ENCODE measurements at regions not wholly inside any gene's neighbourhood (a gene's known extent, or its start where the extent isn't known, plus 50 kb on each side); places are given as distances from the start of the nearest gene placed in this dataset.

DNA sequence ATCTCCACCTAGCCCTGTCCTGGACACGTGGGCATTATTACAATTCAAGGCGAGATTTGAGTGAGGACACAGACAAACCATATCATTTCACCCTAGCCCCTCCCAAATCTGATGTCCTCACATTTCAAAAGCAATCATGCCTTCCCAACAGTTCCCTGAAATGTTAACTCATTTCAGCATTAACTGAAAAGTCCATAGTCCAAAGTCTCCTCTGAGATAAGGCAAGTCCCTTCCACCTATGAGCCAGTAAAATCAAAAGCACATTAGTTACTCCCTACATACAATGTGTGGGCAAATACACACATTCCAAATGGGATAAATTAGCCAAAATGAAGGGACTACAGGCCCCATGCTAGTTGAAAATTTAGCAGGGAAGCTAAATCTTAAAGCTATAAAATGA lies 546.0 kb upstream of the LMO3 start:
- TF ChIP-seq, protein P1, sequence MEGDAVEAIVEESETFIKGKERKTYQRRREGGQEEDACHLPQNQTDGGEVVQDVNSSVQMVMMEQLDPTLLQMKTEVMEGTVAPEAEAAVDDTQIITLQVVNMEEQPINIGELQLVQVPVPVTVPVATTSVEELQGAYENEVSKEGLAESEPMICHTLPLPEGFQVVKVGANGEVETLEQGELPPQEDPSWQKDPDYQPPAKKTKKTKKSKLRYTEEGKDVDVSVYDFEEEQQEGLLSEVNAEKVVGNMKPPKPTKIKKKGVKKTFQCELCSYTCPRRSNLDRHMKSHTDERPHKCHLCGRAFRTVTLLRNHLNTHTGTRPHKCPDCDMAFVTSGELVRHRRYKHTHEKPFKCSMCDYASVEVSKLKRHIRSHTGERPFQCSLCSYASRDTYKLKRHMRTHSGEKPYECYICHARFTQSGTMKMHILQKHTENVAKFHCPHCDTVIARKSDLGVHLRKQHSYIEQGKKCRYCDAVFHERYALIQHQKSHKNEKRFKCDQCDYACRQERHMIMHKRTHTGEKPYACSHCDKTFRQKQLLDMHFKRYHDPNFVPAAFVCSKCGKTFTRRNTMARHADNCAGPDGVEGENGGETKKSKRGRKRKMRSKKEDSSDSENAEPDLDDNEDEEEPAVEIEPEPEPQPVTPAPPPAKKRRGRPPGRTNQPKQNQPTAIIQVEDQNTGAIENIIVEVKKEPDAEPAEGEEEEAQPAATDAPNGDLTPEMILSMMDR (IDR thresholded peaks at IDR 0.05; ENCODE audit: insufficient read depth, low read length, poor library complexity, severe bottlenecking) = no peak
- Histone ChIP-seq H3K27me3 (ENCODE audit: control insufficient read depth, insufficient read depth, low read length) (no peaks in the 10 kb centered on the region), H3K4me3 (ENCODE audit: low read depth, low read length) (no peak overlapping the region), H3K36me3 (ENCODE audit: control insufficient read depth, insufficient read depth, low read length) (no peaks in the 10 kb centered on the region)
- no peak for DNase-seq (ENCODE audit: low read depth)

DNA sequence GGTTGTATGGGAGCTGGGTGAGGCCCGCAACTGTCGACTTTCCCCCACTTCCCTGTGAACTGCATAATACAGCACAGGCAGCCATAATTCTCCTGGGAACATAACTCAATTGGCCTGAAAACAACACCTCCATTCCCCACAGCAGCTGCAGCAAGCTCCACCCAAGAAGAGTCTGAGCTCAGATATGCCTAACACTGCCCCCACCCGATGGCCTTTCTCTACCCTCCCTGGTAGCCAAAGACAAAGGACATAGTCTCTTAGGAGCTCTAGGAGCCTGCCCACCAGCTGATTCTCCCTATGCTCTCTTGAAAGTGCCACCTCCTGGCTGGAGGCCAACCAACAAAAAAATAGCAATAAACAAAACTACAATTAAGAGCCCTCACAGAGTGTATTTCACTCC lies 542.7 kb upstream of the LMO3 start:
- Histone ChIP-seq H3K4me3 (ENCODE audit: low read depth, low read length) (no peak overlapping the region), H3K36me3 (ENCODE audit: control insufficient read depth, insufficient read depth, low read length) (no peaks in the 10 kb centered on the region), H3K27me3 (ENCODE audit: control insufficient read depth, insufficient read depth, low read length) (no peaks in the 10 kb centered on the region)
- DNase-seq (ENCODE audit: low read depth) = no peak
- TF ChIP-seq, protein P1 (IDR thresholded peaks at IDR 0.05; ENCODE audit: insufficient read depth, low read length, poor library complexity, severe bottlenecking) = no peak

DNA sequence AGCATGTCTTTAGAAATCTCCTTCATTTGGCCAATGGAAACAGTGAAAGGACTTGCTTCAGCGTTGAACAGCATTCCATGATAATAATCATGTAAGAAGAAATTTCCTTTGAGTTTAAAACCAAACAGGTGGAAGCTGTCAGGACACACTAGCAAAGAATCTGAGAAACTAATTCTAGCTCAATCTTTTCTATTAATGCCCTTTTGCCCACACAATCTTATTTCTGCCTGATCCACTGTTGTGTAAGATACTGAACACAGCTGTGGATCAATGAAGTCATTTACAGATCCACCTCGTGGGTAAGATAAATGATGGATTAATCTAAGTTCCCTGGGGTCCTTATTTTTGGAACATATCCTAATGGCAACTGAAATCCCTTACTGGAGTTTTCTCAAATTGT lies 536.9 kb upstream of the LMO3 start:
- DNase-seq (ENCODE audit: low read depth) = no peak
- Histone ChIP-seq H3K4me3 (ENCODE audit: low read depth, low read length) (no peak overlapping the region), H3K36me3 (ENCODE audit: control insufficient read depth, insufficient read depth, low read length) (no peaks in the 10 kb centered on the region), H3K27me3 (ENCODE audit: control insufficient read depth, insufficient read depth, low read length) (no peaks in the 10 kb centered on the region)
- TF ChIP-seq, protein P1 (IDR thresholded peaks at IDR 0.05; ENCODE audit: insufficient read depth, low read length, poor library complexity, severe bottlenecking) = no peak

DNA sequence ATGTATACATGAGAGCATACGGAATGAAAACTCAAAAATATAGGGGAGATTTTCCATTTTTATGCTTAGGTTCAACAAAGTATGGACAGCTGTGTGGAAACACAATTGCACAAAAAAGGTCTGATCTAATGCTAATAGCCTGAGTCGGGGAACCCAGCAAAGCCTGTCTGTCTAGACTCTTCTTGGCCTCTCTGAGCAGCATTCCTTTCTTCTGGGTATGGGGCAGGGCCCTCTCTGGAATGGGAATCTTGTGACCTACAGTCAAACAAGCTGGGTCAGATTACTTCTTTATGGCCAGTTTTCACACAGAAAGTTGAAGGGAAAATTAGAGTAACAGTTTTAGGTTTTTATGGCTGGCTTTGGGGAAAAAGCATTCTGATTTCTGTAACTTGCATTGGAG lies 534.0 kb upstream of the LMO3 start:
- no peaks in the 10 kb centered on the region for H3K27me3 ChIP-seq (ENCODE audit: control insufficient read depth, insufficient read depth, low read length)
- DNase-seq (ENCODE audit: low read depth) = no peak
- H3K4me3 ChIP-seq (ENCODE audit: low read depth, low read length) = no peak overlapping the region
- TF ChIP-seq, protein P1 (IDR thresholded peaks at IDR 0.05; ENCODE audit: insufficient read depth, low read length, poor library complexity, severe bottlenecking) = no peak
- H3K36me3 ChIP-seq (ENCODE audit: control insufficient read depth, insufficient read depth, low read length) = no peaks in the 10 kb centered on the region

DNA sequence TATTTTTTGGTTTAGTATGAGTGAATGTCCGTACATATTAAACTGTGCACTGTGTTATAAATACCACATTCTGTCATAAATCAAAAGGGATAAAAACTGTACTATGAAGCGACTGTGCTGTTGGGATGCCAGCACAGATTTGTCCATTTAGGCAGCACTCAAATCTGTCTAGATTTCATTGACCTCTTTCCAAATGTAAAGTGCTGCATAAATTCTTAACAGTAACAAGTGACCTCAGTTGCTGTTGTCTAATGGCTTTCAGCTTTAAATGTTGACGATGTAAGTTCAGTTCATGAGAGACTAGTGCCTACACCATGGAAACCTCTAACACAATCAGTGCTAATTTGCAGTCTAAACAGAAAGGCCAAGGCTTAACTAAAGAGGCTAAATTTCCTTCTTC lies 531.4 kb upstream of the LMO3 start:
- no peaks in the 10 kb centered on the region for H3K36me3 ChIP-seq (ENCODE audit: control insufficient read depth, insufficient read depth, low read length)
- no peaks in the 10 kb centered on the region for H3K27me3 ChIP-seq (ENCODE audit: control insufficient read depth, insufficient read depth, low read length)
- TF ChIP-seq, protein P1 (IDR thresholded peaks at IDR 0.05; ENCODE audit: insufficient read depth, low read length, poor library complexity, severe bottlenecking) = no peak
- DNase-seq (ENCODE audit: low read depth) = no peak
- H3K4me3 ChIP-seq (ENCODE audit: low read depth, low read length) = no peak overlapping the region

DNA sequence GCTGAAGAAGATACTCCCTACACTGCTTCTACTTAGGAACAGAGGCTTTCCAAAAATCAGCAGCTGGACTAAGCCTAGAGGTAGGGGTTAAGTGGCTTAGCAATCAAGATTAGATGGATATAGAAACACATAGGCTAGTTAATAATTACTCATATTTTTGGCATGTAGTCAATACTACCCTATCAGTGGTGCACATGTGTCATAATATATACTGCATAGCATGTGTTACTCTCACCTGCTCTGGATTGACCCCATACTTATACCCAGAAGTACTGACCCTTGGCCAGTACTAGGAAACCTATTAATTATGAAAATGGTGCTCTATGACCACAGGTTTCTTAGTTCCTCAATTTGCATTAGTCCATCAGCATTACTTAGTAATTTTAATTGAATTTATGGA lies 528.4 kb upstream of the LMO3 start:
- TF ChIP-seq, protein P1 (IDR thresholded peaks at IDR 0.05; ENCODE audit: insufficient read depth, low read length, poor library complexity, severe bottlenecking) = no peak
- Histone ChIP-seq H3K4me3 (ENCODE audit: low read depth, low read length) (no peak overlapping the region), H3K36me3 (ENCODE audit: control insufficient read depth, insufficient read depth, low read length) (no peaks in the 10 kb centered on the region), H3K27me3 (ENCODE audit: control insufficient read depth, insufficient read depth, low read length) (no peaks in the 10 kb centered on the region)
- no peak for DNase-seq (ENCODE audit: low read depth)
